ENCODE measurements at regions not wholly inside any gene's neighbourhood (a gene's known extent, or its start where the extent isn't known, plus 50 kb on each side); places are given as distances from the start of the nearest gene placed in this dataset.

DNA sequence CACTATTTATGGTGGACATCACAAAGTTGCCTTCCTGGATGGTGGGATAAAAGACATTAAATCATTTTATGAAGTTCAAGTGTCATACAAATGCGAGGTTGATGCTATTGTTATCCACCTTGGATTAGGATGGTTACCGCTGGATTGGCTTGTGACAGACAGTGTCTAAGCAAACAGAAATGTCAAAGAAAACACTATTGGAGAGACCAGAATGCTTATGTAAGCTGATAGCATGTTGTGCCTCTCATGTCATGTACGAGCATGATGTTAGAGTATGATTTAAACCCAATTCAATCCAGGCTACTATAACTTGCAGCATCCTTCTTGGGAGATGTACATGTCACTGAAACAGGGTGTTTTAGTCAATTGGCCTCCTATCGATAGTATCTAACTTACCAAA is 178.8 kb upstream of the C9orf72 start:
- DNase-seq (ENCODE audit: low spot score), result no peak

- no peak for DNase-seq (ENCODE audit: low spot score)
Observed at GRCh38 chr9:27755846-27756245, 182.6 kb upstream of the C9orf72 start.

DNA sequence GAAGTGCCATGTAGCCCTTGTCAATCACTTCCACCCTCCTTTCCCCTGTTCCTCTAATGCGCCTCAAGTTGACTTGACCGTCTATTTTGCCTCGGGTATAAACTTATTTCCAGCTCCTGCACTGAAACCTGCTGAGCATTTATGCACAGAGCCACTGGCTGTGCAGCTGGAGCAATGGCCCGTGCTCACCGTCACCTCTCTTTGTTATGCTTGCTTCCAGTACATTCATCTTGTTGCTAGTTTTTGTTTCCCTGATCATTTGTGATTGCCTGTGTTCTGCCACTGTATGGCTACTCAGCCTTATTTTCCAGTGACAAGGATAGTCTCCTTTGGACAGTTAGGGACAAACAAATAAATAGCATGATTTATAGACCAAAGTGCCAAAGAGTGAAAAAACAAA is 183.1 kb upstream of the C9orf72 start:
- no peak for DNase-seq (ENCODE audit: low spot score)

DNA sequence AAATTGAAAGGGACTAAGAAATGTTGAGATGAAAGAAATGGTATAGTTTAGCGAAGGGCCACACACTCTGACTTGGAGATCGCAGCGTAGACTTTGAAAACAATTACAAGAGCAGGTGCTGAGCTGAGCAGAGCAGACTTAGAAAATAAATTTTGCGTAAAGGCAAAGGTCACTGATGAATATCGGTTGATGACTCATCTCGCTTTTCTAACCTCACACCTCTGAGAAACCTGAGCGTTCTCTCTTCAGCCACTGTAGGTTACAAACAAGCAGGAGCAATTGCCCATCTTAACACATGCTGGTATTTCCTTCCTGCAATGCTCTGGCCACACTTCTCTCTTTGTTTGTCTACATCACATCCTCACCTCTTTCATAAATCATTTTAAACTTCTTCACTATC is 190.6 kb upstream of the C9orf72 start:
- no peak for DNase-seq (ENCODE audit: low spot score)

DNA sequence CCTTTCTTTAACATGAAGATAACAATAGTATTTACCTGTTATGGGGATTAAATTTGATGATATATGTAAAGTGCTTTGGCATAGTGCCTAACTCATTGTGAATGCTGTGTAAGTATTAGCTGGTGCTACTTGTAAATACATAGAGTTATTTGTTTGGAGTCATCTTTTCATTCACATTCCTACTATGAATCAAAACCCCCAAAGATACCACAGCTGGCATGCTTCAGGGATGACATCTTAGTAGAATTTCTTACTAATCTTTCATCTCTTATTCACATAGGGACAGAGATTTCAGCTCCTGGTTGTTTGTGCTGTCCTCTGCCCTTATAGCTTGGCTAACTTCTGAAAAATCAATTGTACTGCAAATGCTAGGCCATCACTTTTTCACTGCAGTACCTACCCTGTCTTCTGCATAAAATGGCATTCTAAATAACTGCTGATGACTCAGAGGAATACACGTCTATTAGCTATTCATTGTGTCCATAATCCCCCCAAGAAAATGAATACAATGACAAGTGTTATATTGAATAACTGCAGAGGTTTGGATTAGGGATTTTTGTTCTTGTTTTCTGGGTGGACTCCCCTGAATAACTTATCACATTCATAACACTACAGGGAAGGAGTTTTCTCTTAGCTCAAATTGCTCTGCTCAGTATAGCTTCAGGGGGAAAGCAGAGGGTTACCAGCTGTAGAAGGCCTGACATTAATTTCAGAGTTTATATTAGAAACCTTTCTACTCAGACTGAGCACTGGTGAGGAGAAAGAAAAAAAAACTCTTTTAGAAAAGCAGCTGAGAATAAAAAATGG is 192.2 kb upstream of the C9orf72 start:
- DNase-seq (ENCODE audit: low spot score), result no peak

DNA sequence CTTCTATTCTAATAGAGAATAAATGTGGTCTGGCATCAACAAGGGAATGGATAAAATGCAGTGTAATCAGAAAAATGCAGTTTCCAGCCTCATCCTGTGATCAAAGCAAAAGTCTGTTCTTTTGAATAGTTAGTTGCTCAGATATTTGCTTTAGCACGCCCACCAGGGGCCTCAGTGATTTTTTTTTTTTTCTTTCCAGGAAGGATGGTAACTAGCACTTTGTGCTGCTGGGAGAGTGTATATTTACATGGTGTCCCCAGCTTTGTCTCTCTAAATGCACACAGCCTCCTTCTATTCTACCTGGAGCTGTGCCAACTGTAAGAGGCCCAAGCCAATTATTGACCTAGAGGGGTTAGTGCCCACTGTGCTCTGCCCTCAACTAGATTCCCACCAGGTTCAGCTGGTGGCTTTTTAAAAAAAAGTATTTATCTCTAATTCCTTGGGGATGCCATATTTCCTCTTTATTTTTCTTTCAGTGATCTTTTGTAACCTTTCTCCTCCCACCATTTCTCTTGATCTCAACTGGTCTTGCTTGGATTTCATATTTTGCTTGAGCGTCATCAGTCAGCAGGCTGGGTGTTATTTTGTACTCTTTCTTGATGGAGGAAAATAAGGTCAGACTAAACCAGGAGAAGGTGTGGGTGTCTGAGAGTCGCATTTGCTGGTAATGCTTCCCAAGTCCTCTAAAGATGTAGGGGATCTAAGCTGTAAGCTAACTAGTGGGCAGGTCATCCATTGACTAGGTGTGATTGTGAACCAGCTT is 193.0 kb upstream of the C9orf72 start:
- no peak for DNase-seq (ENCODE audit: low spot score)

DNA sequence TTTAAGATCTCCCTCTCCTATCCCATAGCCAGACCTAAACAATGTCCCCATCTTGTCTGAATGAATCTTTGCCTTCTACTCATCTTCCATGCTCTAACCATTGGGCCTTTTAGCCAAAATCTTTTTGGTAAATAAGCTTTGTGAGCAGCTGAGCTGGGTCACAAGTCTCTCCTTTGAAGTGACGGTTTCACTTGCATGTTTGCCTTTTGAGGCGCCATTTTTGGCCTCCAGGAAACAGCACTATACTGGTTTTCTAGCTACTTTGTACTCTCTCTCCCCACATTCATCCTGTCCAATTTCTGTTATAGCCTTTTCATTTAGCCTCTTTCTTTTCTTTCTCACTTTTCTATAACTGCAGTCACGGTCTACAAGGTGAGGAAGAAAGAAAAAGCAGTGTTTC is 195.5 kb upstream of the C9orf72 start:
- DNase-seq (ENCODE audit: low spot score), result no peak

DNA sequence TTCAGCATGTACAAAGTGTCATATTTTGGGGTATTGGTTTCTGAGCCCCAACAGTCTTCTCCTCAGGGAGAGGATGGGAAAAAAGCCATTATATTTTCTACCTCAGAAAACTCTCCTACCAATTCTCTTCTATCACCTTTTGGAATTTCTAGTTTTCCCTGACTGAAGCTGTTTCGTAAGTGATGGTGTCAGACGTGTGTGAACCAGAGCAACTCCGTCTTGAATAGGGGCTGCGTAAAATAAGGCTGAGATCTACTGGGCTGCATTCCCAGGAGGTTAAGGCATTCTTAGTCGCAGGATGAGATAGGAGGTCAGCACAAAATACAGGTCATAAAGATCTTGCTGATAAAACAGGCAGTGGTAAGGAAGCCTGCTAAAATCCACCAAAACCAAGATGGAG is 197.3 kb upstream of the C9orf72 start:
- no peak for DNase-seq (ENCODE audit: low spot score)

GRCh38 chr9:27771803-27772545 is 198.7 kb upstream of the C9orf72 start:
- DNase-seq (ENCODE audit: low spot score), result no peak

DNA sequence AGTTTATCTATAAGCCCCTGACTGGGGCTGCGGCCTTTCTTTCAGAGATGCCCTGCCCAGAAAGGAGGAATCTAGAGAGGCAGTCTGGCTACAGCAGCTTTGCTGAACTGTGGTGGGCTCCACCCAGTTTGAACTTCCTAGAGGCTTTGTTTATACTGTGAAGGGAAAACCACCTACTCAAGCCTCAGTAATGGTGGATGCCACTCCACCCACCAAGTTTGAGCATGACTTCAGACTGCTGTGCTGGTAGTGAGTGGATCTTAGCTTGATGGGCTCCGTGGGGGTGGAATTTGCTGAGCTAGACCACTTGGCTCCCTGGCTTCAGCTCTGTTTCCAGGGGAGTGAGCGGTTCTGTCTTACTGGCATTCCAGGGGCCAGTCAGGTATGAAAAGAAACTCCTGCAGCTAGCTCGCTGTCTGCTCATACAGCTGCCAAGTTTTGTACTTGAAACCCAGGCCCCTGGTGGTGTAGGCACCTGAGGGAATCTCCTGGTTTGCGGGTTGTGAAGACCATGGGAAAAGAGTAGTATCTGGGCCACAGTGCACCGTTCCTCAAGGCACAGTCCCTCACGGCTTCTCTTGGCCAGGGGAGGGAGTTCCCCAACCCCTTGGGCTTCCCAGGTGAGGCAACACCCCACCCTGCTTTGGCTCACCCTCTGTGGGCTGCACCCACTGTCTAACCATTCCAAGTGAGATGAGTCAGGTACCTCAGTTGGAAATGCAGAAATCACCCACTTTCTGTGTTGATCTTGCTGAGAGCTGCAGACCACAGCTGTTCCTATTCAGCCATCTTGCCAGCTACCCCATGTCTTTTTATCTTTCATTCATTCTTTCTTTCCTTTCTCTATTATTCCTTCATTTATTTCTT is 211.8 kb upstream of the C9orf72 start:
- no peak for DNase-seq (ENCODE audit: low spot score)

- DNase-seq (ENCODE audit: low spot score), result no peak
Observed at GRCh38 chr9:27785714-27786100, 212.4 kb upstream of the C9orf72 start.

- no peak for DNase-seq (ENCODE audit: low spot score)
Observed at GRCh38 chr9:27787891-27788290, 214.6 kb upstream of the C9orf72 start.

DNA sequence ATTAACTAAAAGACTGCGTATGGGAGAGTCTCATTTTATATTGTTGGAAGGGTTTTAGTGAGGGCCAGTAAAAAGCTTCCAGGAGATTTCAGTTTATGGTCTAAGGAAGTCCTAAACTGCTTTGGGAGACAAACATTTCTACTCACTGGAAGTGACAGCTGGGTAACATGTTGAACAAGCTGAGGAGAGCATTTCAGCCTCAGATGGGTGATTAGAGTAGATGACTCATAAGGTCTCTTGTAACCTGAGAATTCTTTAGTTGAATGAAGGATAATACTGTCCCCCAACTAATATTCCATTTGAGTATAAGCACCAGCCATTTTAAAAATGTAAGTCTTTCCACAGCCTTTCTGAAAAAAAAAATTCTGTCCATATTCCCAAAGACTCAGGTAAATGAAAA is 218.0 kb upstream of the C9orf72 start:
- DNase-seq (ENCODE audit: low spot score), result no peak

- DNase-seq (ENCODE audit: low spot score), result no peak
Observed at GRCh38 chr9:27792971-27793689, 219.8 kb upstream of the C9orf72 start.

DNA sequence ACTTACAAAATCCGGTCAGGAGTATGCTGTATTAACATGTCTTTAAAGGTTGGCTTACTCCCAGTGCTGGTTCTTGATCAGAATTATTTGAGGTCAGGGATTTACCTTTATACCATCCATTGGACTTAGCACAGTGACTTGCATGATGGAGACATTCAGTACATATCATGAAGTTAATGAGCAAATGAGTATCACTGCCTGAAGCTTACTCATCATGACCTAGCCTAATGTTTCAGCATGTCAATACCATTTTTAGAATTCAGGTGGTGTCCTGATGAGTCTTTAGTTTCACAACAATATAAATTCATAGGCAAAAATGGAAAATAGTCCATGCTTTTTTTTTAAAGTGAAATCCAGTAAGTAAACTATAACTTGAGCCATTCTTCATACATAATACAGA is 226.0 kb upstream of the C9orf72 start:
- DNase-seq (ENCODE audit: low spot score), result no peak

DNA sequence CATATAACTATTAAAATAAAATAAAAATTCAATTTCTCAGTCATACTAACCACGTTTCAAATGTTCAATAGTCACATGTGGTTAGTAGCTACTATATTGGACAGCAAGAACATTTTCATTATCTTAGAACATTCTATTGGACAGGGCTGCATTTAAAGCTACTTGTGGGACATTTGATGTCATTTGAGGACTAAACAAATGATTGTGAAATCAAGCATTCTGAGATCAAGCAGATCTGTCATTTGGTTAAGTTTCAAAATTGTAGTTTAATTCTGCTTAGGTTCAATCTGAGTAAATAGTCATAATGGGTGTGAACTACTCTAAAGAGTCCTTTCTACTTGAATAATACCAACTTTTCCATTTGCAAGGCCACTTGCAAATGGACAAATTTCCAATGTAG is 226.9 kb upstream of the C9orf72 start:
- no peak for DNase-seq (ENCODE audit: low spot score)

DNA sequence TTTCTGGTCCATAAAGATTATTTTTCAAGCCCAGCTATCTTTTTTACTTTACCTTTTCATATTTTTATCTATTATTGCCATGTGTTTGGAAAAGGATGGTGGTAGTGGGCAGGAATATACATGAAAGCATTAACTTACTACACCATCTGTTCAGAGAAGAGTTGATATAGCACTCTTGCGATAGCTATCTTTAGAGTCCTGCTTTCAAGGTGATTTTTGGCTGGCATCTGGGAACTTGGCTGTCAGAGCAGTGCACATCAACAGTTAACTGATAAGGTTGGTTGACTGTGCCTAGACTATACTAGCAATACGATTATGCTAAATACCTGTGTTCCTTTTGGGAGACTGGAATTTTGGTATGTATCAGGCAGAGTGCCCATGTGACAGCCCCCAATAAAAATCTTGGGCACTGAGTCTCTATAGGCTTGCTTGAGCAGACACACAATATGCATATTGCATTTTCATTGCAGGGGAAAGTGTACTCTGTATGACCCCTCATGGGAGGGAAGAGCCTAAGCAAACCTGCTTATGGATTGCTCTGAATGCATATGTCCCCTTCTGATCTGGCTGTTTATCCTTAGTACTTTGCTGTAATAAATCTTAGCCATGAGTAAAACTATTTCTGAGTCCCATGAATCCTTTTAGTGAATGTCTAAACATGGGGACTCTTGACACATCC is 227.6 kb upstream of the C9orf72 start:
- DNase-seq (ENCODE audit: low spot score), result no peak

DNA sequence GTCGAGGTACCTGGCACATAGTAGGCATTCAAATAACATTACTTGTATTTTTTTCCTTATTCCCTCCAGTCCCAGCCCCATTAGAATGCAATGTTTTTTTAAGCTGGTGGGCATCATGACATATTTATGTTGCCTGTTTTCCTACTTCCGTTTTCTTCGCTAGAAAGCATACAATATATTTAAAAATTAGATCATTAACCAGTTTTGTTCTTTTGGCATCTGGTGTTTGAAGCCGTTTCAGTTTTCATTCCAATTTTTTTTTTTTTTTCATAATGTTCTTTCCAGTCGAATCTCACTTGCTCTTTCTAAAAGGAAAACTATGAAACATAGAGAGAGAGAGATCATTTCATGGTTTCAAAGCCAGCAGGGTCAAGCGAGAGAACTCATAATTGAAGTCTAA is 228.3 kb upstream of the C9orf72 start:
- DNase-seq (ENCODE audit: low spot score), result no peak

DNA sequence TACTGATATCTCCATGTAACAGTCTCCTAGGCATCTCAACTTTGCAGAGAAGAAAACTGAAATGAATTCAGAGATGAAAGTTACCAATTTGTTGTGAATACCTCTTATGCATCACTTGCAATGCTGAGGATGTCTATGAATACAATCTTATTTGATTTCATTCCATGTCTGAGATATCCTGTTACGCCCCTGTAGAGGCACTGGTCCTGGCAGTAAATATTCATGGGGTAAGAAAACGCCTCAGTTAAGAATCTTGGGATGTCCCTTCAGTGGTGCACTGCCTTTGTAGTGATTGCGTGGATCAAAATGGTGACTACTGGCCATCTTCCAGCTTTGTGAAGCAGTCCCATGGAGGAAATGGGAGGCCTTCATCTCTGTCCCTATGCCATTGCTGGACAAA is 229.1 kb upstream of the C9orf72 start:
- no peak for DNase-seq (ENCODE audit: low spot score)

DNA sequence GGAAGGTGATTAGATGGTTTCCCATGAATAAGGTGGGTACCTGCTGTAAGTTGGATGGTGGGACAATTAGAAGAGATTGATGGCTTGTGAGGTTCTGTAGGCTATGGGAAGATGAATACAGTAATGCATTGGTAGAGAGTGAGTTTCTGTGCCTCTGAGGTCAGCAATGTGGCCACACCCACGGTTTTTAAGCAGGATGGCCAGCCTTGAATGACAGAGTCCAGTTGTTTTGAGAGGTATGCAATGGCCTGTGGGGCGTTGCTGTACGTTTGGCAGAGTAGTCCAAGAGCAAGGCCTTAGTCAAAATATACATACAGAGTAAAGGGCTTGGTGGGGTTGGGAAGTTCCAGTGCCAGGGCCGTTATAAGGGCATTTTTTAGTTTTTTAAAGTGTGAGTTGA is 235.6 kb upstream of the C9orf72 start:
- no peak for DNase-seq (ENCODE audit: low spot score)

DNA sequence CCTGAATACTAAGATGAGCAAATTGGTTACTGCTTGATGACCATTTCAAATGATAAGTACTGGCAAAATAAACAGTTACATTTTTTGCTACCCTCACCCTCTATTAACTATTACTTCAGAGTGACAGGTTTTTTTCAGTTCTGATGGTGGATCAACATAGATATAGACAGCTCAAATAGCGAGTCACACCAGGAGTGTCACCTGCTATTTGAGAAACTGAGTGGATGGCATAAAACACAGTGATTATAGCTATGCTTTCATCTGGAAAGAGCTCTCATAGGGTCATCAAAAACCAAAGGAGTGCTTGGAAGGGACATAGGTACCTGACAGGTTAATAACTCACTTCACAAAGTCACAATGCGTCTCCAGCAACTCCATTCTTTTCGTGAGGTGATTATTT is 244.5 kb upstream of the C9orf72 start:
- no peak for DNase-seq (ENCODE audit: low spot score)

All from AG20443 (cell line).